ENCODE measurements at regions not wholly inside any gene's neighbourhood (a gene's known extent, or its start where the extent isn't known, plus 50 kb on each side); places are given as distances from the start of the nearest gene placed in this dataset.

DNA sequence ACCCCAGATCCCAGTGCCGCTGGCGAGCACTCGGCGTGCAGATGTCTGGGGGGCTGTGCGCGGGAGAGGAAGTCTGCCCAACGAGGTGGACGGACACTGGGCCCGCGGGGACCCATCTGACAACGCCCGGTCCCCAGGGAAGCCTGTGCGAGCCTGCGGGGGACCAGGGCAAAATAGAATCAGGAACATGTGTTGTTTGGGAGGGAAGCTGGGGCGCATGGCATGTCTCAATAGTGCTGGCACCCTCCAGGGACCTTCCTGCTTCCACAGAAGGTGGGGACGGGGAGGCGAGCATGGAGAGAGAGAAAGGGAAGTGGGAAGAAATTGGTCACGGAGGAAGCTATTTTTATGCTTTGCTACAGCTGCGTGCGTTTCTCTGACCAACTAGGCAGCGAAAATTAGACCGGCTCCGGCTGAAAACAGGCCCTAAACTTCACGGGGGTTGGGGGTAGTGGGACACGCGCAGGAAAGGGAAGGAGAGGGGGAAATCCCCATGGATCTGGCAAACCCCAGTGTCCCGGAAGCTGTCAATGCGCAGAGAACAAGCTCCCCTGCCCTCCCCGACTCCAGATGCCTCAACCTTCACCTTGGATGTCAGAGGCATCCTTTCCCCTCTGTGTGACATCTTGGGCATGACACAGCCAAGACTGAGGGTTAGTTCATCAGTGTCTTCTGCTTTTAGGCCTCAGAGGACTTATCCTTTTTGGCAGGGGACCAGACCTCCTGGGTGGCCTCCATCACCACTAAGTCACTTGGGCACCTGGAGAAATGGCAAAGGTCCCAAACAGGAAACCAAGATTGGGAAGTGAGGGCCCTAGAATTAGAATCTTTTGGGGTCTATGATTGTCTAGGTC is 169.8 kb upstream of the BCOR start:
- Histone ChIP-seq H3K27me3 (ENCODE audit: control insufficient read depth, insufficient read depth, low read length) (no peaks in the 10 kb centered on the region), H3K9me3 (ENCODE audit: control insufficient read depth, insufficient read depth, low read length) (no peaks in the 10 kb centered on the region), H3K36me3 (ENCODE audit: control insufficient read depth, insufficient read depth, low read length) (no peaks in the 10 kb centered on the region), H3K27ac (ENCODE audit: low read length) (no peak overlapping the region), H3K4me3 (ENCODE audit: low read length) (peak overlapping the region; percentile 52), H3K4me1 (ENCODE audit: control insufficient read depth, insufficient read depth, low read length) (peaks cover 18% of the 10 kb centered on the region)
- peak in 1 of 3 donors; percentile 18 for ATAC-seq
- no peaks in the 10 kb centered on the region for H3K27me3 Mint-ChIP-seq (ENCODE audit: low read depth in 2 of 2)
- H3K36me3 Mint-ChIP-seq, result no peaks in the 10 kb centered on the region
- intact Hi-C loops (cut with micrococcal nuclease), result loop anchor here (5.0 kb wide), 2 partner anchors 455 to 535 kb away; no protein-coding TSS in a partner anchor
- H3K9me3 Mint-ChIP-seq, result no peaks in the 10 kb centered on the region
- TF ChIP-seq CTCF (IDR thresholded peaks at IDR 0.05), result peak; percentile 3
- H3K27ac Mint-ChIP-seq, result no peak overlapping the region
- H3K4me1 Mint-ChIP-seq, result peaks cover 0 to 10% of the 10 kb centered on the region in 2 donors
- peak overlapping the region; percentile 72 for H3K4me3 Mint-ChIP-seq
- 14% methylated on average over 27 of the region's 29 CpGs for WGBS (ENCODE audit: insufficient coverage)
- DNase-seq, result no peak

DNA sequence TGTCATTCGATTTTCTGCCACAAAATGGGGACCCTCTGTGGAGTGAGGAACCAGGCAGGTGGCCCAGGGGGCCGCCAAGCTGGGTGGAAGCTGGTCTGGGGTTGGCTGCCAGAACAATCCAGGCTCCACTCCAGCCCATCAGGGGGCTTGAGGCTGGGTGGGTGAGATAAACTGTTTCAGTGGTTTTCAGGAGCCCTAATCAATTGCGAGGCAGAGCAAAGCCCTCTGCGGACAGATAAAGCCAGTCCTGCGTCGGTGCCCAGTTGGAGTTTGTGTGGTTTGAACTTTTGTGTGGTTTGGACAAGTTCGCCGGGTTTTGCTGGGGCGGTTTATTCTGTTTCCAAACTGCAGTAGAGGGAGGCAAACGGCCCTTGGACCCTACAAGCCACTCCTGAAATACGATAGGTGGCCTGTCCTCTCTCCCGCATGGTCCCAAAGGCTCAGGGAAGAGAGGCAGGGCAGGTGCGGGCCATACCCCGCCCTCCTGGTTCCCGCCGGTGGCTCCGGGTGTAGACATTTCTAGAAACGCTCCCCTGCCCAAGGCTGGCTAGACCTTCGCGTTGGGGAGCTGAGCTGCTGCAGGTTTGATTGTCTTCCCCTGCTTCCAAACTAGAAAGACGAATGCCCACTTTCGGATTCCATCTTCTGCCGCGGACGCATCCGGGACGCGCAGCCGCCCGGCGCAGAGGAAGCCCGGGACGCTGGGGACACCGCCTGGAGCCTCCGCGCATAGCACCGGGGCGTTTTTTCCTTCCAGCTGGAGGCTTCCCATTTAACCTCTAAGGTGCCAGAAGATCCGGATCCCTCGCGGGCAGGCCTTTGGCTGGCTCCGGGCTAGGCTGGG is 169.0 kb upstream of the BCOR start:
- Histone ChIP-seq H3K27me3 (ENCODE audit: control insufficient read depth, insufficient read depth, low read length) (no peaks in the 10 kb centered on the region), H3K9me3 (ENCODE audit: control insufficient read depth, insufficient read depth, low read length) (no peaks in the 10 kb centered on the region), H3K27ac (ENCODE audit: low read length) (no peak overlapping the region), H3K4me3 (ENCODE audit: low read length) (peak overlapping the region; percentile 52), H3K36me3 (ENCODE audit: control insufficient read depth, insufficient read depth, low read length) (no peaks in the 10 kb centered on the region), H3K4me1 (ENCODE audit: control insufficient read depth, insufficient read depth, low read length) (peaks cover 18% of the 10 kb centered on the region)
- Mint-ChIP-seq H3K4me3 (peak overlapping the region; percentile 72), H3K27ac (no peak overlapping the region), H3K4me1 (peaks cover 0 to 10% of the 10 kb centered on the region in 2 donors), H3K36me3 (no peaks in the 10 kb centered on the region), H3K27me3 (ENCODE audit: low read depth in 2 of 2) (no peaks in the 10 kb centered on the region), H3K9me3 (no peaks in the 10 kb centered on the region)
- TF ChIP-seq CTCF (IDR thresholded peaks at IDR 0.05), result peak; percentile 52
- ATAC-seq (peak; percentile 66 to 84 (median 83)), DNase-seq (peak; percentile 26 to 74)
- intact Hi-C loops (cut with micrococcal nuclease), result loop anchor here (5.0 kb wide), 2 partner anchors 454 to 534 kb away; no protein-coding TSS in a partner anchor
- WGBS (ENCODE audit: insufficient coverage), result 3% methylated on average over 42 of the region's 42 CpGs

DNA sequence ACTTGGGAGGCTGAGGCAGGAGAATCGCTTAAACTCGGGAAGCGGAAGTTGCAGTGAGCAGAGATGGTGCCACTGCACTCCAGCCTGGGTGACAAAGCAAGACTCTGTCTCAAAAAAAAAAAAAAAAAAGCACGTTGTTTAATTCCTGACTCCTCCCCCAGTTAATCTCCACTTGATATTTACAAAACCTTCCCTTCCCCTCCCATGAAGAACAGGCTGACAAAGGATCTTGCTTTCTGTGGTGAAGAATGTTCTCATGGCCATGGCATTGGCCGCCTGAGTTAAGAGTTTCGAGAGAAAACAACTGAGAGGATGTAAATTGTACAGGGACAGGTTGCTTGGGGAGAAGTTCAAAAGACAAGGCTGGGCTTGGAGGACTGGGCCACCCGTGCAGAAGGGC is 168.2 kb upstream of the BCOR start:
- intact Hi-C loops (cut with micrococcal nuclease), result loop anchor here (5.0 kb wide), 2 partner anchors 454 to 534 kb away; no protein-coding TSS in a partner anchor
- no peak for DNase-seq
- 85% methylated on average over 5 of the region's 7 CpGs for WGBS (ENCODE audit: insufficient coverage)
- H3K27ac Mint-ChIP-seq, result no peak overlapping the region
- no peaks in the 10 kb centered on the region for H3K36me3 Mint-ChIP-seq
- peak overlapping the region; percentile 72 for H3K4me3 Mint-ChIP-seq
- peaks cover 0 to 10% of the 10 kb centered on the region in 2 donors for H3K4me1 Mint-ChIP-seq
- Histone ChIP-seq H3K27ac (ENCODE audit: low read length) (no peak overlapping the region), H3K27me3 (ENCODE audit: control insufficient read depth, insufficient read depth, low read length) (no peaks in the 10 kb centered on the region), H3K4me3 (ENCODE audit: low read length) (no peak overlapping the region), H3K4me1 (ENCODE audit: control insufficient read depth, insufficient read depth, low read length) (peaks cover 18% of the 10 kb centered on the region), H3K36me3 (ENCODE audit: control insufficient read depth, insufficient read depth, low read length) (no peaks in the 10 kb centered on the region), H3K9me3 (ENCODE audit: control insufficient read depth, insufficient read depth, low read length) (no peaks in the 10 kb centered on the region)
- H3K9me3 Mint-ChIP-seq, result no peaks in the 10 kb centered on the region
- ATAC-seq, result no peak
- TF ChIP-seq CTCF (IDR thresholded peaks at IDR 0.05), result no peak
- H3K27me3 Mint-ChIP-seq (ENCODE audit: low read depth in 2 of 2), result no peaks in the 10 kb centered on the region

Data from natural killer cell (primary cell).